Lower leg skin (tissue), 3 donors: ENCODE measurements at regions not wholly inside any gene's neighbourhood (a gene's known extent, or its start where the extent isn't known, plus 50 kb on each side); places are given as distances from the start of the nearest gene placed in this dataset.

ENCODE experiments used
- CTCF ChIP-seq, 3 donors: fragments of 450-650 bp; IDR thresholded peaks; one replicate each; pipeline ENCODE4 v1.5.1; 2016; ENCODE audit warnings: antibody characterized with exemption in 3 of 3, mild to moderate bottlenecking in 3 of 3, moderate library complexity in 2 of 3
- POLR2A ChIP-seq, 2 donors: fragments of 450-650 bp; IDR thresholded peaks; one replicate each; pipeline ENCODE4 v1.6.1; 2016 to 2017; ENCODE audit warnings: antibody characterized with exemption in 2 of 2, mild to moderate bottlenecking in 1 of 2, moderate library complexity in 1 of 2

GRCh38 chr2:240298117-240298790, 137.2 kb upstream of the GPC1 start:
- TF ChIP-seq CTCF (IDR thresholded peaks at IDR 0.05) (no peak), POLR2A (IDR thresholded peaks at IDR 0.05) (no peak)
